Activated CD8-positive, alpha-beta memory T cell treated with anti-CD3 and anti-CD28 coated beads, Interleukin-2, amount 10 ng/mL, durations not matched to agents 7 days and 5 days (primary cell): ENCODE measurements at regions not wholly inside any gene's neighbourhood (a gene's known extent, or its start where the extent isn't known, plus 50 kb on each side); places are given as distances from the start of the nearest gene placed in this dataset.

Source experiments
- ATAC-seq: fragments of 150-1000 bp; cut with Tn5 transposase; one replicate; pipeline ENCODE4 v1.10.0; 2021; ENCODE audit warnings: moderate library complexity
- CTCF ChIA-PET: fragments of 350-600 bp; sonication (Branson Sonifier 250); formaldehyde crosslinking; loops from one replicate; lab custom pipeline; 2021; ENCODE audit warnings: antibody characterized with exemption; lab: Charles Lee
- DNase-seq: peaks from one replicate; pipeline ENCODE4 v3.0.0-alpha.2; 2020
- H3K27ac Mint-ChIP-seq: one replicate; pipeline ENCODE4 v1.8.0; 2021; ENCODE audit warnings: mild to moderate bottlenecking, mixed read lengths
- H3K27me3 Mint-ChIP-seq: one replicate; pipeline ENCODE4 v1.8.0; 2021; ENCODE audit warnings: mixed read lengths
- H3K36me3 Mint-ChIP-seq: one replicate; pipeline ENCODE4 v1.8.0; 2021; ENCODE audit warnings: mild to moderate bottlenecking, mixed read lengths
- H3K4me1 Mint-ChIP-seq: one replicate; pipeline ENCODE4 v1.8.0; 2021; ENCODE audit warnings: mixed read lengths
- H3K4me3 Mint-ChIP-seq: one replicate; pipeline ENCODE4 v1.8.0; 2021; ENCODE audit warnings: mild to moderate bottlenecking, moderate library complexity, mixed read lengths
- H3K9me3 Mint-ChIP-seq: one replicate; pipeline ENCODE4 v1.8.0; 2022; ENCODE audit warnings: low read depth, mixed read lengths

DNA sequence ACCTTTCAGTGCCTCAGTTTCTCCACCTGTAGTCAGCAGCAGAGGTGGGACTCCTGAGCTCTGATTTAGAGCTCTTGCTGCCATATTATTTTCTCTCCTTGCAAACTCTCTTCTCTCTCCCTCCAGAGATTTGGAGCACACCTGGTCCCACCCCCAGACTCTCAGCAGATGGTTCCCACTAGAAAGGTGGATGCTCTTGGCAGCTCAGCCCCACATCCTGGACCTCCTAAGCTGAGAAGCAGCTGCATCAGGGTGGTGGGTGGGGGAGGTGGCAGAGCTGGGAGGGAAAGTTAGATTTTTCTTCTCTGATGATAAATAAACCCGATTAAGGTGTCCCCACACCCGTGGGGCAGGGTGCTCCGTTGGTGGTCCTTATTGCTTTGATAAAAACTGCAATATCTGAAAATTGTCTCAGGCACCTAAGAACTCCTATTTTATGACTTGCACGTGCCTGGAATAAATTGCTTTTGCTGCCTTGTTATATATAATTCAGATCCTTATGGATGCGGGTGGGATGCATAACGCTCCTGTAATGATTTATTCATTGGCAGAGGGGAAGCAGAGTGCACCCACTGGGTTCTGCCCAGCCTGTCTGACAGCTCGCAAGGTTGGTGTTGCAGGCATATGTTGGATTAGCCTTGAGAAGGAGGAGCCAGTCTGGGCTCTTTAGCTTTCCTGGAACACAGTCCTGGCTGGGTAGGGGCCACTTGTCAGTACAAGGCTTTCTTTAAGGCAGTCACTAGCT lies 214.2 kb downstream of the SUDS3 start:
- no peaks in the 10 kb centered on the region for H3K27me3 Mint-ChIP-seq
- no peak overlapping the region for H3K4me3 Mint-ChIP-seq
- no peak overlapping the region for H3K27ac Mint-ChIP-seq
- CTCF ChIA-PET: no interaction called here
- H3K4me1 Mint-ChIP-seq: no peaks in the 10 kb centered on the region
- H3K9me3 Mint-ChIP-seq: no peaks in the 10 kb centered on the region
- no peak for ATAC-seq
- no peak for DNase-seq
- no peaks in the 10 kb centered on the region for H3K36me3 Mint-ChIP-seq

DNA sequence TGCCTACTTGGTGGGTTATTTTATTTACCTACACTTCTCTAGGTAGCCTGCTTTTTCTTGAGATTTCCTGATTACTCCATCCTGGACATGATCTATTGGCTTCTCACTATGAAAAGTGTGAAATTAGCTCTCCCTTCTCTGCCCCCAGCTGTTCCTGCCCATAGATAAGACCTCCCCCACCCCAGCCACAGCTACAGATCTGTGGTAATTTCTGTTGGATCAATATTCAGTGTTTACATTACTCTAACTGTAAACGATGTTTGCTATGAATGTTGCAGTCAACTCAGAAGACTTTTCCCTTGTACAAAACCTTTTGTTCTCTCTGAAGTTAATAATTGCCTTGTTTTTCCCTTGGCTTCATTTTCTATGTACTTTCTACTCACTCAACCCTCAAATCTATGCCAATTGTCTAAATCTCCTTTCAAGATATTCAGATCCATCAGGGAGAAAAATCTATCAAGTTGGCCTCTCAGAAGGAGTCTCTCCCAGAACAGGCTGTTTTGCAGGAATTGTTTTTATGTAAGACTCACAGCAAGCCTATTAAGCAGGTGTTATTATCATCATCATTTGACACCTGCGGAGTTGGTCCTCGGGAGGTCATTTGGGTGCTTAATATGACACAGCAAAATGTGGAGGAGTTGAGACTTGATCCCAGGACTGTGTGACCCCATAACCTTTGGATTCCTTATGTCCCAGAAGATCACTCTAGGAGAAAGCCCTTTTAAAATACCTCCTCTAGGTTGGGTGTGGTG lies 227.4 kb downstream of the SUDS3 start:
- H3K36me3 Mint-ChIP-seq: no peaks in the 10 kb centered on the region
- no peak overlapping the region for H3K27ac Mint-ChIP-seq
- CTCF ChIA-PET: no interaction called here
- H3K9me3 Mint-ChIP-seq: no peaks in the 10 kb centered on the region
- H3K4me3 Mint-ChIP-seq: no peak overlapping the region
- no peaks in the 10 kb centered on the region for H3K4me1 Mint-ChIP-seq
- ATAC-seq: no peak
- H3K27me3 Mint-ChIP-seq: no peaks in the 10 kb centered on the region
- DNase-seq: no peak

DNA sequence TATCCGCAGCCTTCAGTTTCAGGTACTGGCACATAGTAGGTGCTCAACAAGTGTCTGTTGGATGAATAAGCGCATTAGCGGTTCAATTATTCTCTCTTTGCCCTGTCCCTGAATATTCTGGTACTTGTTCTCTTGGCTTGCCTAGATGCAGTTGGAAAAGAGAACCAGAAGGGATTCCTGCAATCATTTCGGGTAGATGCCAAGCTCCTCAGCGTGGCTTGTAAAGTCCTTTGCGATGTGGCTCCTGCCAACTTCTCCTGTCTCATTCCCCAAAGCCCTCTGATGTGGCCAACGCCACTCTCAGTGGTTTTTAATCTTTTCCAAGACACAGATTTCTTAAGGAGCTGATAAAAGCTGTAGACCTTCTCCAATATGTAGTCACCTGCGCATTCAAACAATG lies 230.3 kb downstream of the SUDS3 start:
- no peaks in the 10 kb centered on the region for H3K9me3 Mint-ChIP-seq

DNA sequence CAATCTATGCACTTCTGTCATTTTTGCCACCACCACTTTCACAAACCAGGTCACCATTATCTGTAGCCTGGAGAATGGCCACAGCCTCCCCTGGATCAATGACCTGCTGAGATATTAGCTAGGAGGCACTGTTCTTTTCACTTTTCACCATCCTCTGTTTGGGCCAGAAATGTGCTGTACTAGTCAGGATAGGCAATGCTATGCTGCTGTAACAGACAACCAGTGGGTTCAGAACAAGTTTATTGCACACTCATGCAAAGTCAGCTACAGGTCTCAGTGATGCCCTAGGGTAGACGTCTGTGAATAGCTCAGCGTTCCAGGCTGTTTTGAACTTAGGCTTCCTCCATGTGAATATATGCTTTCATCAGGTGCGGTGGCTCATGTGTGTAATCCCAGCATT lies 231.5 kb downstream of the SUDS3 start:
- ATAC-seq (no peak), DNase-seq (no peak)
- H3K36me3 Mint-ChIP-seq: no peaks in the 10 kb centered on the region
- H3K9me3 Mint-ChIP-seq: no peaks in the 10 kb centered on the region
- H3K27me3 Mint-ChIP-seq: no peaks in the 10 kb centered on the region
- no peaks in the 10 kb centered on the region for H3K4me1 Mint-ChIP-seq
- CTCF ChIA-PET: no interaction called here
- H3K27ac Mint-ChIP-seq: no peak overlapping the region
- no peak overlapping the region for H3K4me3 Mint-ChIP-seq

More for the DNA sequence above, 230.3 kb downstream of the SUDS3 start:
- no peaks in the 10 kb centered on the region for H3K36me3 Mint-ChIP-seq
- no peaks in the 10 kb centered on the region for H3K4me1 Mint-ChIP-seq
- no peak overlapping the region for H3K4me3 Mint-ChIP-seq
- H3K27ac Mint-ChIP-seq: no peak overlapping the region
- DNase-seq (no peak), ATAC-seq (no peak)
- CTCF ChIA-PET: no interaction called here
- no peaks in the 10 kb centered on the region for H3K27me3 Mint-ChIP-seq

DNA sequence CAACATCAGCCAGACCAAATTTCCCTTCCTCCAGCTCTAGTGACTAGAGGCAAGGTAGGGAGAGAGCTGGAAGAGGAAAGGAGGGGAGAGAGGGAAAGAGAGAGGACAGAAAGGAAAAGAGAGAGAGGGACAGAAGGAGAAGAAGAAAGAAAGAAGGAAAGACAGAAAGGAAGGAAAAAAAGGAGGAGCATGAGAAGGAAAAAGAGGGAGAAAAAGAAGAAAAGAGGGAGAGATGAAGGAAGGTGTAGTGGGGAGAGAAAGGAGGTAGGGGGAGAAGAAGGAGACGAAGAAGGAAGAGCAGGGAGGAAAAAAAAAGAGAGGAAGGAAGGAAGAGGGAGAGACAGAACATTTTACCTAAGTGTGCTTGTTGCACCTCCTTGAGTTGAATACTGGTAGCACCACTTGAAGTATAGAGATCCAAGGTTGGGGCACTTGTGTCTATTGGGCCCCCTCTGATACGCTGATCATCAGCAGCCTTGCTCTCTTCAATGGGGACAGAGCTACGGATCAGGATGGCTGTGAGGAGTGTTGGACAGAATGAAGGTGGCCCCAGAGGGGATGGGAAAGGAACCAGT lies 232.5 kb downstream of the SUDS3 start:
- Mint-ChIP-seq H3K27me3 (no peaks in the 10 kb centered on the region), H3K4me3 (no peak overlapping the region), H3K4me1 (no peaks in the 10 kb centered on the region), H3K36me3 (no peaks in the 10 kb centered on the region), H3K9me3 (peaks cover 3% of the 10 kb centered on the region), H3K27ac (no peak overlapping the region)
- CTCF ChIA-PET: no interaction called here
- DNase-seq (no peak), ATAC-seq (no peak)

DNA sequence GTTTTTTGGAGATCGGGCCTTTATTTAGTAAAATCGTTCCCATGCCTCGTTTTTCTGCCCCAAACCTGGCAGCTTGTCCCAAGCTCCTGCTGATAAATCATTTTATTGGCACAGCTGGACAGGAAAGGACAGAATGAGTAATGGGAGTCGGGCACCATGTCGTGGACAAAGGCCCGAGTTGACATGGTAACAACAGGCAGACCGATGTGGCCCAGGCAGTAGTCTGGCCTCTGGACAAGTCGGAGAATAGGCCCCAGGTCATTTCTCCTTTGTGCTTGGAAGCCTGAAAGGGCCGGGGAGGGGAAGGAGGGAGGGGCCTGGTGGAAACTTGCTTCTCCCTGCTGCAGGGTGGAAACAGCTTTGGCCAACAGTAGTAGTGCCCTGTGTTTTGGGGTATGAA lies 234.9 kb downstream of the SUDS3 start:
- ATAC-seq (no peak), DNase-seq (no peak)
- Mint-ChIP-seq H3K9me3 (peaks cover 3% of the 10 kb centered on the region), H3K4me3 (no peak overlapping the region), H3K4me1 (no peaks in the 10 kb centered on the region), H3K27ac (no peak overlapping the region), H3K36me3 (no peaks in the 10 kb centered on the region), H3K27me3 (no peaks in the 10 kb centered on the region)
- CTCF ChIA-PET: no interaction called here

DNA sequence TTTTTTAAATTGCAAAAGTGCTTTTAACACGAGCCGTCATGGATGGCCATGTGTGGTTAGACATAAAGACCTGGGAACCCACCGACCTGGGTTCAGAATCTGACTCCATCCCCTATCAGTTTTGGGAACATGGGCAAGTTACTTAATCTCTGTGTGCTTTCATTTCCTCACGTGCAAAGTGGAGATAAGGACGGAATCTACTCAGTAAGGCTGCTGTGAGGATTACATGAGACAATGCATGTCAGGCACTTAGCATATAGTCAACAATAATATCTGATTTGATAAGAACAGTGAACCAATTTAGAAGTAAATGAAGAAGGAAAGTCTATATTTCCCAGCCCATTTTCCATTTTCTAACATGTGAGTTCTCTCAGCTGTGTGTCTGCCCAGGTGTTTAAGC lies 235.4 kb downstream of the SUDS3 start:
- no peaks in the 10 kb centered on the region for H3K27me3 Mint-ChIP-seq
- no peak overlapping the region for H3K27ac Mint-ChIP-seq
- no peak for ATAC-seq
- H3K9me3 Mint-ChIP-seq: peaks cover 3% of the 10 kb centered on the region
- H3K4me1 Mint-ChIP-seq: no peaks in the 10 kb centered on the region
- DNase-seq: no peak
- no peak overlapping the region for H3K4me3 Mint-ChIP-seq
- H3K36me3 Mint-ChIP-seq: no peaks in the 10 kb centered on the region
- CTCF ChIA-PET: no interaction called here

DNA sequence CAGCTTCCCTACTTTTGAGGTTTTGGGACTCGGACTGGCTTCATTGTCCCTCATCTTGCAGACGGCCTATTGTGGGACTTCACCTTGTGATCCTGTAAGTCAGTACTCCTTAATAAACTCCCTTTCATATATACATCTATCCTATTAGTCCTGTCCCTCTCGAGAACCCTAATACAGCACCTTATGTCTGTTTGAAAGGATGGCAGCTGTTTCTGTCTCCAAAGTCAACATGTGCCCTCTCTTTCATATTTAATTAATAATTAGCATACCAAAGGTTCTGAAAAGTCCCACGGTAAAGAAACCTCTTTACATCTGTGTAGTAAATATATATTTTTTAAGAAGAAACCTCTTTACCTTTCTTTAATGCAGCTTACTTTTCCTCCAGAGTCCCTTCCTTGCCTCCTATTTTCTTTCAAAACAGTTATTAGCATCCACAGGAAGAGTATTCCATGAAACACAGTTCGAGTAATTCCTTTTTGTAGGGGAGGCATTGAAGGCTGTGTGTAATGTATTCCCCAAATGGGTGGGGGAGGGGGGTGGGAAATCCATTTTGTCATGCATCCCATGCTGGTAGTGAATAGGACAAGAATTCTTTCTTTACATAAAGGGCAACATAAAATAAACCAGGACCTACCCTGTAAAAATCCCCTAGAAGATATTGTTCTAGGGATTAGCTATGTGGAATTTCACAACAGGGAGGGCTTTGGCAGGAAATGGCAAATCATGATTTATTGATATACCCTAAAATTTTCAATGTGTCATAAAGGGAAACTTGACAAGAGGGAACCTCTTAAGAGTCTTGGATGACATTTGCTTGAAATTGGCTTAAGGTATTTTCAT lies 241.5 kb downstream of the SUDS3 start:
- Mint-ChIP-seq H3K36me3 (no peaks in the 10 kb centered on the region), H3K27ac (no peak overlapping the region), H3K4me3 (no peak overlapping the region), H3K4me1 (no peaks in the 10 kb centered on the region), H3K9me3 (peaks cover 3% of the 10 kb centered on the region), H3K27me3 (no peaks in the 10 kb centered on the region)
- CTCF ChIA-PET: no interaction called here
- ATAC-seq (no peak), DNase-seq (no peak)

DNA sequence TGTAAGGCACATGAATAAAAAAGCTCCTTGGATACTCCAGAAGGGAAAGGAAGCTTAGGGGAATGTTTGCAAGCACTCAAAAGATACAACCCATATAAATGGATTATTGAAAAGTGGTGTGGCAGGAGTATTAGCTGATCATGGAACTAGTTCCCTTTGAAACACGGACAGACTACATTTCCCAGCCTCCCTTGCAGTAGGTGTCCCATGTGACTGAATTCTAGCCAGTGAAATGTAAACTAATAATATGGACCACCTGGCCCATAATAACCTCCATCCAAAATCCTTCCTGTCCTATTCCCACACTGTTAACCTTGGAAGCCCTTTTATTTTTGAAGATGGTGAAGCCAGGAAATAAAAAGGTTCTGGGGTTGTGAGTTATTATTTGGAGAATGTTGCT lies 242.3 kb downstream of the SUDS3 start:
- no peak overlapping the region for H3K4me3 Mint-ChIP-seq
- ATAC-seq (no peak), DNase-seq (no peak)
- H3K4me1 Mint-ChIP-seq: no peaks in the 10 kb centered on the region
- H3K27me3 Mint-ChIP-seq: no peaks in the 10 kb centered on the region
- no peaks in the 10 kb centered on the region for H3K9me3 Mint-ChIP-seq
- CTCF ChIA-PET: no interaction called here
- H3K27ac Mint-ChIP-seq: no peak overlapping the region
- H3K36me3 Mint-ChIP-seq: no peaks in the 10 kb centered on the region

DNA sequence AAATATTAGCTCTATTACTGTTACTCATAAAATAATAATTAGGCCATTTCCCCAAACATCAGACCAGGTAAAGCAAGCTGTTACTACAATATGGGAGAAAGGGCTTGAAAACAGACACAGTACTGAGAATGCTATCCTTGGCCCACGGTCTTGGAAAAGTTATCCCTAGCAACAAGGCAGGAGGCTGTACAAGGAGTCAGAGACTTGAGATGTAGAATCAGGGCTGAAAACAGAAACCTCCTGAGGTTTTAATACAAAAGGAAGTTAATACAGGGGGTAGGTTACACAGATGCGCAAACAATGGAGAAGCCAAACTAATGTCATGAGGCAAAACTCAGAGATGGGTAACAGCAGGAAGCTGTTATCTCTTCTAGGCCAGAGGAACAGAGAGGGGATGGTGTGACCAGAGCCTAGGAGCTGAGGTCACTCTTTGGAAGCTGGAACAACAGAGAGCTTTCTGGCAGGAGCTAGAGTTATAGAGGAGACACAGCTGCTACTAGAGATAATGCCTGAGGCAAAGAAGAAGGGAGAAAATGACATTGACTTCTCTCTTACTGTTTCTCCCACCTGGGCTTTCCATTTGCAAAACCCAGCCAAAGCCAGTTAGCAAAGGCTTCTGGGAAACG lies 248.8 kb downstream of the SUDS3 start:
- no peaks in the 10 kb centered on the region for H3K27me3 Mint-ChIP-seq
- H3K36me3 Mint-ChIP-seq: no peaks in the 10 kb centered on the region
- peaks cover 2% of the 10 kb centered on the region for H3K9me3 Mint-ChIP-seq
- DNase-seq (no peak), ATAC-seq (no peak)
- CTCF ChIA-PET: no interaction called here
- H3K27ac Mint-ChIP-seq: no peak overlapping the region
- no peak overlapping the region for H3K4me3 Mint-ChIP-seq
- H3K4me1 Mint-ChIP-seq: no peaks in the 10 kb centered on the region

DNA sequence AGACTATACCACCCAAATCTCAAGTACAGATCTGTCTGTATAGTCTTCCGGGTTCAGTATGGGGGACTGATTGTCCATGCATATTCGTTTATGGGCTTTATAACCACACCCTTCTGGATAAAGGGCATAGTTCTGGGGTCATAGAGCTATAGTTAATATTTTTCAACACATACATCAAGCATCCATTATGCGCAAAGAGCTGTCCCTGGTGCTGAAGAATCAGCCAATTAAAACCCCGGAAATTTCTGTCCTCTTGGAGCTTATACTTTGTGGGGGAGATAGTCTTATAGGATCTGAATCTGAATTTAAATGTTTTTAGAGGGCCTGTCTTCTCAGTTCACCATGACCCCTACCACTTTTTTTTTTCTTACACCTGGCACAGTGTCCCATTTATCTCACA lies 256.7 kb downstream of the SUDS3 start:
- Mint-ChIP-seq H3K36me3 (no peaks in the 10 kb centered on the region), H3K4me3 (no peak overlapping the region), H3K27ac (no peak overlapping the region), H3K9me3 (no peaks in the 10 kb centered on the region), H3K4me1 (no peaks in the 10 kb centered on the region), H3K27me3 (no peaks in the 10 kb centered on the region)
- DNase-seq: no peak
- CTCF ChIA-PET: no interaction called here
- ATAC-seq: no peak

DNA sequence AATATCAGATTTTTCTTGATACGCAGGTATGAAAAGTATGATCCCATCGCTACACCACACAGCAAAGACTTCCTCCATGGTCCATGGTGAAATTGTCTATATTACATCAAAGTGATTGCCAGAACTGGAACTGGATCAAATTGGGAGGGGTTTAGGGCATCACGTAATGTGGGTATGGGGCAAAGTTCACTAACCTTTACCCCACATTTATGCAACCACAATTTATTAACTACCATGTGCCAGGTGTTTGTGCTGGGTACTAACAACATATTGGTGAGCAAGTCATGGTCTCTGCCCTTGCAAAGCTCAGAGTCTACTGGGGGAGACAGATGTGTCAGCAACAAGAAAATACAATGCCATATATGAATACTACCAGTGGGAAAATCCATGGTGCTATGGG lies 258.9 kb downstream of the SUDS3 start:
- no peaks in the 10 kb centered on the region for H3K4me1 Mint-ChIP-seq
- no peak for DNase-seq
- no peak overlapping the region for H3K4me3 Mint-ChIP-seq
- CTCF ChIA-PET: no interaction called here
- H3K9me3 Mint-ChIP-seq: peaks cover 3% of the 10 kb centered on the region
- H3K27ac Mint-ChIP-seq: no peak overlapping the region
- no peaks in the 10 kb centered on the region for H3K27me3 Mint-ChIP-seq
- H3K36me3 Mint-ChIP-seq: no peaks in the 10 kb centered on the region
- ATAC-seq: no peak

DNA sequence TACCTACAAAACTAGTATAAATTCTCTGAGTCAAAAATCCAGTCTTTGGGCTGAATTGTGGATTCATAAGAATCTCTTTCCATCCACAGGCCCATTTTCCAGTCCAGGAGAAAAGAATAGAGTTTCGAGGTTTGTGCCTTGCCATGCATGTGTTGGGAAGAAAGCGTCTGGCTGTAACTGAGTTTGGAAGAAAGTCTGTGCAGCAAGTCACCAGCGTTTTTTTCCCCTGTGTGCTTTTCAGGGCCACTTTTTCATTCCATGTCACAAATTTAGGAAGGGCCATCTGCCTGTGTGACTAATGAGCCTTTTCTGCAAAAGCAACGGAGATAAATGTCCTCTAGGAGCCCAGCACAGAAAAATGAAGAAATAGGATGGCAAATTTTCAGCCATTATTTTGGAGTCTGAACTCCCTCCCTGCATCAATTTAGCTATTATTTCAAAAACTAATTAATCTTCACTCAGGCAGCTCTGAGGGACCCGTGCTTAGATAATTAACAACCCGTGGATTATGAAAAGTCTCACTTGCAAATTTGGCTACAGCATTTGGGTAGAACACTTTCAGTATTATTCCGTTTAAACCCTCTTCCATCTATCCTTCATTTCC lies 261.5 kb downstream of the SUDS3 start:
- Mint-ChIP-seq H3K9me3 (peaks cover 3% of the 10 kb centered on the region), H3K4me1 (no peaks in the 10 kb centered on the region), H3K36me3 (no peaks in the 10 kb centered on the region), H3K27me3 (no peaks in the 10 kb centered on the region), H3K27ac (no peak overlapping the region), H3K4me3 (no peak overlapping the region)
- ATAC-seq (no peak), DNase-seq (no peak)
- CTCF ChIA-PET: no interaction called here
